ENCODE measurements at regions not wholly inside any gene's neighbourhood (a gene's known extent, or its start where the extent isn't known, plus 50 kb on each side); places are given as distances from the start of the nearest gene placed in this dataset.

- TF ChIP-seq RARB (CRISPR knock-in tag; IDR thresholded peaks at IDR 0.05) (no peak; the same call in 1 of the 2 replicates), ZNF8 (CRISPR knock-in tag; IDR thresholded peaks at IDR 0.05) (no peak), ZC3H10 (CRISPR knock-in tag; IDR thresholded peaks at IDR 0.05) (no peak), PPARA (CRISPR knock-in tag; IDR thresholded peaks at IDR 0.05; ENCODE audit: borderline replicate concordance) (no peak)
Observed at GRCh38 chr10:63735305-63735704, 214.1 kb downstream of the REEP3 start.
